Spleen (tissue), 7 donors: ENCODE measurements at regions not wholly inside any gene's neighbourhood (a gene's known extent, or its start where the extent isn't known, plus 50 kb on each side); places are given as distances from the start of the nearest gene placed in this dataset.

ENCODE experiments used
- CTCF ChIP-seq, 11 experiments: fragments of 200-600 bp in 7 of 11; fragments of 450-650 bp in 4 of 11; sonication (generic) in 4 of 11; IDR thresholded peaks in 8 of 11; conservative IDR thresholded peaks in 3 of 11; 1 replicate in 7 of 11; 2 replicates in 4 of 11; pipeline versions ENCODE4 v1.4.0 to v1.8.0; 2016 to 2021; ENCODE audit warnings: antibody characterized with exemption in 11 of 11, inconsistent platforms in 4 of 11, mild to moderate bottlenecking in 1 of 11
- POLR2A ChIP-seq, 3 donors: fragments of 450-650 bp; IDR thresholded peaks; one replicate each; pipeline ENCODE4 v1.5.1; 2017; ENCODE audit warnings: antibody characterized with exemption in 3 of 3, mild to moderate bottlenecking in 1 of 3
- donor health status: DM: no; HTN: no; CAD: no; lungs with moderate emphysema.
- donor health status: DM: no; HTN: no; CAD: no.
- donor health status: DM: no; HTN: no; CAD: no.

- TF ChIP-seq CTCF (IDR thresholded peaks at IDR 0.05 in 8 of 11, conservative IDR thresholded peaks at IDR 0.05 in 3 of 11): no peak
- no peak for TF ChIP-seq POLR2A (IDR thresholded peaks at IDR 0.05)
Measured at GRCh38 chr4:124964251-124964650, 251.7 kb upstream of the ANKRD50 start.
